Progenitor cell of endocrine pancreas (in vitro differentiated cells): ENCODE measurements at regions not wholly inside any gene's neighbourhood (a gene's known extent, or its start where the extent isn't known, plus 50 kb on each side); places are given as distances from the start of the nearest gene placed in this dataset.

Source experiments
- DNase-seq: peaks from one replicate; pipeline ENCODE4 v3.0.0; 2021; ENCODE audit warnings: low spot score; ENCODE audit not compliant: unreplicated experiment
- H3K27ac Mint-ChIP-seq: 2 replicates; pipeline ENCODE4 v1.8.0; 2021; ENCODE audit warnings: mild to moderate bottlenecking, moderate library complexity, mixed read lengths
- H3K27me3 Mint-ChIP-seq: 2 replicates; pipeline ENCODE4 v1.8.0; 2021; ENCODE audit warnings: mixed read lengths
- H3K36me3 Mint-ChIP-seq: 2 replicates; pipeline ENCODE4 v1.8.0; 2022; ENCODE audit warnings: mixed read lengths; ENCODE audit not compliant: insufficient read depth
- H3K4me1 Mint-ChIP-seq: 2 replicates; pipeline ENCODE4 v1.8.0; 2021; ENCODE audit warnings: low read depth, mixed read lengths
- H3K4me3 Mint-ChIP-seq: 2 replicates; pipeline ENCODE4 v1.8.0; 2021; ENCODE audit warnings: low read depth, mild to moderate bottlenecking, moderate library complexity, mixed read lengths
- H3K9me3 Mint-ChIP-seq: 2 replicates; pipeline ENCODE4 v1.8.0; 2021; ENCODE audit warnings: low read depth, mixed read lengths
- CTCF ChIP-seq: fragments of 200-600 bp; sonication (generic); IDR thresholded peaks from one replicate; pipeline ENCODE4 v1.5.0; 2021; ENCODE audit warnings: antibody characterized with exemption, mild to moderate bottlenecking; ENCODE audit not compliant: unreplicated experiment

- DNase-seq: no peak
- H3K4me1 Mint-ChIP-seq: no peaks in the 10 kb centered on the region
- H3K27ac Mint-ChIP-seq: no peak overlapping the region
- no peaks in the 10 kb centered on the region for H3K9me3 Mint-ChIP-seq
- H3K36me3 Mint-ChIP-seq: no peaks in the 10 kb centered on the region
- H3K4me3 Mint-ChIP-seq: no peak overlapping the region
- no peak for TF ChIP-seq CTCF
- H3K27me3 Mint-ChIP-seq: no peaks in the 10 kb centered on the region
These were observed 915.8 kb downstream of the XPNPEP1 start for GRCh38 chr10:109007514-109007913.

GRCh38 chr10:108990441-108990840 lies 932.9 kb downstream of the XPNPEP1 start:
- H3K36me3 Mint-ChIP-seq: no peaks in the 10 kb centered on the region
- H3K27me3 Mint-ChIP-seq: no peaks in the 10 kb centered on the region
- no peak overlapping the region for H3K27ac Mint-ChIP-seq
- no peaks in the 10 kb centered on the region for H3K4me1 Mint-ChIP-seq
- no peaks in the 10 kb centered on the region for H3K9me3 Mint-ChIP-seq
- no peak overlapping the region for H3K4me3 Mint-ChIP-seq
- no peak for DNase-seq
- no peak for TF ChIP-seq CTCF

GRCh38 chr10:108989976-108990375 lies 933.3 kb downstream of the XPNPEP1 start:
- no peak overlapping the region for H3K27ac Mint-ChIP-seq
- TF ChIP-seq CTCF: no peak
- DNase-seq: no peak
- H3K36me3 Mint-ChIP-seq: no peaks in the 10 kb centered on the region
- H3K4me1 Mint-ChIP-seq: no peaks in the 10 kb centered on the region
- no peaks in the 10 kb centered on the region for H3K9me3 Mint-ChIP-seq
- H3K27me3 Mint-ChIP-seq: no peaks in the 10 kb centered on the region
- H3K4me3 Mint-ChIP-seq: no peak overlapping the region

GRCh38 chr10:108982159-108982558 lies 941.2 kb downstream of the XPNPEP1 start:
- Mint-ChIP-seq H3K4me1 (no peaks in the 10 kb centered on the region), H3K27ac (no peak overlapping the region), H3K9me3 (peaks cover 2% of the 10 kb centered on the region), H3K27me3 (no peaks in the 10 kb centered on the region), H3K4me3 (no peak overlapping the region), H3K36me3 (no peaks in the 10 kb centered on the region)
- TF ChIP-seq CTCF: no peak
- no peak for DNase-seq

- Mint-ChIP-seq H3K4me1 (no peaks in the 10 kb centered on the region), H3K36me3 (no peaks in the 10 kb centered on the region), H3K9me3 (peaks cover 9% of the 10 kb centered on the region), H3K4me3 (no peak overlapping the region), H3K27ac (no peak overlapping the region), H3K27me3 (no peaks in the 10 kb centered on the region)
- DNase-seq: no peak
- no peak for TF ChIP-seq CTCF
These were observed 942.4 kb downstream of the XPNPEP1 start for GRCh38 chr10:108980869-108981268.
